Dendritic cell treated with granulocyte-macrophage colony-stimulating factor and Interleukin-4, amounts not matched to agents 40 ng/mL and 50 ng/mL, for 4 days (primary cell): ENCODE measurements at regions not wholly inside any gene's neighbourhood (a gene's known extent, or its start where the extent isn't known, plus 50 kb on each side); places are given as distances from the start of the nearest gene placed in this dataset.

Experiments used
- H3K27ac Mint-ChIP-seq: one replicate; pipeline ENCODE4 v1.8.0; 2022; ENCODE audit warnings: mild to moderate bottlenecking, mixed read lengths
- H3K27me3 Mint-ChIP-seq: one replicate; pipeline ENCODE4 v1.8.0; 2022; ENCODE audit warnings: mild to moderate bottlenecking, mixed read lengths
- H3K36me3 Mint-ChIP-seq: one replicate; pipeline ENCODE4 v1.8.0; 2022; ENCODE audit warnings: low read depth, mixed read lengths
- H3K4me1 Mint-ChIP-seq: one replicate; pipeline ENCODE4 v1.8.0; 2022; ENCODE audit warnings: low read depth, mixed read lengths
- H3K4me3 Mint-ChIP-seq: one replicate; pipeline ENCODE4 v1.8.0; 2022; ENCODE audit warnings: mild to moderate bottlenecking, moderate library complexity, mixed read lengths
- H3K9me3 Mint-ChIP-seq: one replicate; pipeline ENCODE4 v1.8.0; 2022; ENCODE audit warnings: mixed read lengths
- intact Hi-C: fragments of 100-400 bp; cut with micrococcal nuclease; formaldehyde crosslinking; loops from one replicate; pipeline ENCODE4 v1.15.0; 2022

DNA sequence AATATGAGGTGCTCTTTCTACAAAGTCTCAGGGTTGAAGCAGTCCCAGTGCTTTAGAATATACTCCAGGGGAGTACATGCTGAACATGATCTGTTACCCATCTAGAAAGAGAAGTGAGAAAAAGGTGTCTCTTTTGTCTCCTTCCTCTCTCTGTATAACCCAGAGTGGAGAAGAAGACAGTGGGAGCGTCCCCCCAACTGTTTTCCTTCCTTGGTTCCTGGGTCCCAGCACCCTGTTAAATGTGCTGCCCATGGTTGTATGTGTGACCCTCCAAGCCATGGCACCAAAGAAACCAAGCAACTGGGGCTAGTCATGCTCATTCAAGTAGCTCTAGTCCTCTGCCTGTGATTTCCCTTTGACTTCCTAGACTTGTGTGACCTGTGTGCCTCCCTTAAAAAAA lies 683.7 kb downstream of the TBL1XR1 start:
- intact Hi-C loops: no loop called here
- H3K9me3 Mint-ChIP-seq: peaks cover 53% of the 10 kb centered on the region

DNA sequence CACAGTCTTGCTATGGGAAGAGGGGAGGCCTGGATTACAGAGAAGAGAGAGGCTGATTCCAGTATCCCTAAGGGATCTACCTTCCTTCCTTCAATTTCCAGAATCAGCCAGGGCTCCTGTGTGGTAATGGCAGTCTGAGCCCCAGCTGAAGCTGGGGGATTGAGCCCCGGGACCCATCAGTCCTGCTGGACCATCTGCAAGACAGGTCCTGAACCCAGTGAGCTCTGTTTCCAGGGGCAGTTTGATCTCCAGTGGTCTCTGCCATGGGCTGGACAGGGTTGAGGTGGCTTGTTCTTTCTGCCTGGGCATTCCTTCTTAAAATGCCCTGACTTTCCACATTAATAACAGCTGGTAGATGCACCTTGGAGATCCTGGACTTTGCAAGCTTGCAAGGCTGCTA lies 685.2 kb downstream of the TBL1XR1 start:
- intact Hi-C loops: no loop called here
- peaks cover 67% of the 10 kb centered on the region for H3K9me3 Mint-ChIP-seq
- no peak overlapping the region for H3K4me3 Mint-ChIP-seq
- no peaks in the 10 kb centered on the region for H3K36me3 Mint-ChIP-seq
- no peak overlapping the region for H3K27ac Mint-ChIP-seq
- no peaks in the 10 kb centered on the region for H3K4me1 Mint-ChIP-seq
- no peaks in the 10 kb centered on the region for H3K27me3 Mint-ChIP-seq

More for the DNA sequence above, 683.7 kb downstream of the TBL1XR1 start:
- no peak overlapping the region for H3K27ac Mint-ChIP-seq
- no peaks in the 10 kb centered on the region for H3K36me3 Mint-ChIP-seq
- no peaks in the 10 kb centered on the region for H3K4me1 Mint-ChIP-seq
- no peak overlapping the region for H3K4me3 Mint-ChIP-seq
- no peaks in the 10 kb centered on the region for H3K27me3 Mint-ChIP-seq

DNA sequence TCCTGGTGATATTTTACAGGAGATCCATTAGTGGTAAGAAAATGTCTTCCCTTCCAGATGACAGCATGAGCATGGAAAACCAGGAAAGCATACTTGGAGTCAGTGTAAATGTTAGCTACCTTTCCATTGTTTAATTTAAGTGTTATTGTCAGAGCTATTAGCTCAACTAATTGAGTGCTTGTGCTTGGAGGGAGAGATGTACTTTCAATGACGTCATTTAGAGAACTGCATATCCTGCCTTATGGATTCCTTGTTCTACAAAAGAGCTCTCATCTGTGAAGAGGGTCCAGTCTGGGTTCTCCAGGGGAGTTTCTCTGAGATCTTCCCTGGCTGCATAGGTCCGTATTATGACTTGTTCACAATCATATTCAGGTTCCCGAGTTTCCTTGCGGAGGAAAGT lies 687.2 kb downstream of the TBL1XR1 start:
- Mint-ChIP-seq H3K27me3 (no peaks in the 10 kb centered on the region), H3K9me3 (peaks cover 73% of the 10 kb centered on the region), H3K27ac (no peak overlapping the region), H3K4me3 (no peak overlapping the region), H3K4me1 (no peaks in the 10 kb centered on the region), H3K36me3 (no peaks in the 10 kb centered on the region)
- intact Hi-C loops: no loop called here

DNA sequence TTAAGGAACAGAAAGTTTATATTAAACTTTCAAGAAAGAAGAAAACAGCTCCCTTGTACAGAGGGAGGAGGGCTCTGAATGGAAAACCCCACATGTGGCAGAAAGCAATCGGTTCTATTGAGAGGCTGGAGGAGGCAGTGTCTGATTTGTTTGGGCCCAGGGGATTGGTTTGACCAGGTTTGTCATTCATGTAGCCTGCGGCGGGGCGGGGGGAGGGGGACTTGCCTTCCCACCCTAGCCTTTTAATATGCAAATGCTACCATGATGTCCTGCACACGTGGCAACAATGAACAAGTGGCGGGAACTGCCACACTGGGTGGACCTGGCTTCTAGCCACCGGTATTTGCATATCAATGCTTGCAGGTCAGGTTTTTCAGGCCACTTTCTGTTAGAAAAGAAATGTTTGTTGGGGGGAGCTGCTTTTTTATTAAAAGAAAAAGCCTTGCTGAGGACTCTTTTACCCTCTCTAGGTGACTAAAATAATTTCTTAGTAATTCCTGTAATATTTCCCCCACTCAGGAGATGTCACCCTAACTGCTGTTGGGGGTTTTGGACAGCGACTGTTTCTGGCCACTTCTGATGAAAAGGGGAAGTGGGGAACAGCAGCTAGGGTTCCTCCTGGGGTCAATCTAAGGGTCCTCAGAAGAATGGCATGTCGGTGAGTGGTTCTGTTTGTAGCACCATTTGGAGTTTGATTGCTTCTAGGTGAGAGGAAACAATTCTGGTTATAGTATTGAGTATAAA lies 691.2 kb downstream of the TBL1XR1 start:
- peaks cover 46% of the 10 kb centered on the region for H3K9me3 Mint-ChIP-seq
- no peaks in the 10 kb centered on the region for H3K36me3 Mint-ChIP-seq
- H3K27me3 Mint-ChIP-seq: no peaks in the 10 kb centered on the region
- H3K4me1 Mint-ChIP-seq: no peaks in the 10 kb centered on the region
- H3K4me3 Mint-ChIP-seq: no peak overlapping the region
- intact Hi-C loops: no loop called here
- H3K27ac Mint-ChIP-seq: no peak overlapping the region

- no peaks in the 10 kb centered on the region for H3K27me3 Mint-ChIP-seq
- intact Hi-C loops: no loop called here
- peaks cover 25% of the 10 kb centered on the region for H3K9me3 Mint-ChIP-seq
- H3K27ac Mint-ChIP-seq: no peak overlapping the region
- no peak overlapping the region for H3K4me3 Mint-ChIP-seq
- no peaks in the 10 kb centered on the region for H3K4me1 Mint-ChIP-seq
- H3K36me3 Mint-ChIP-seq: no peaks in the 10 kb centered on the region
These were observed 706.2 kb downstream of the TBL1XR1 start for GRCh38 chr3:176491084-176491483.

DNA sequence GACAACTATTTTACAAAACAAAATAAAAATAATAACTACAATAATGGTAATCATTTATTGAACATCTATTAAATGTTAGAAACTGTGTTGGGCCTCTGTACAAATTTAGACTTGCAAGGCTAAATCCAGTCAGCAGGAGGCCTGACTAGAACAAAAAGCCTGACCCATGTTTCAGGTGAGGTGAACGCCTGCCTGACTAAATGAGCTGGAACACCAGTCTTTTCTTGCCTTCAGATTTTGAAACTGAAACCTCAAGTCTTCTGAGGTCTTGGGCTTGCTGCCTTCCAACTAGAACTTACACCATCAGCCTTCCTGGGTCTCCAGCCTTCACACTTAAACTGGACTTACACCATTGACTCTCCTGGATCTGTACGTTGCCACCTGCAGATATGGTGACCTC lies 706.9 kb downstream of the TBL1XR1 start:
- intact Hi-C loops: no loop called here
- H3K36me3 Mint-ChIP-seq: no peaks in the 10 kb centered on the region
- no peaks in the 10 kb centered on the region for H3K27me3 Mint-ChIP-seq
- H3K4me1 Mint-ChIP-seq: no peaks in the 10 kb centered on the region
- no peak overlapping the region for H3K27ac Mint-ChIP-seq
- H3K4me3 Mint-ChIP-seq: no peak overlapping the region
- peaks cover 25% of the 10 kb centered on the region for H3K9me3 Mint-ChIP-seq

GRCh38 chr3:176479248-176479647 lies 718.0 kb downstream of the TBL1XR1 start:
- H3K27me3 Mint-ChIP-seq: no peaks in the 10 kb centered on the region
- intact Hi-C loops: no loop called here
- H3K27ac Mint-ChIP-seq: no peak overlapping the region
- H3K4me3 Mint-ChIP-seq: no peak overlapping the region
- peaks cover 37% of the 10 kb centered on the region for H3K9me3 Mint-ChIP-seq
- H3K36me3 Mint-ChIP-seq: no peaks in the 10 kb centered on the region
- no peaks in the 10 kb centered on the region for H3K4me1 Mint-ChIP-seq

- no peak overlapping the region for H3K27ac Mint-ChIP-seq
- intact Hi-C loops: no loop called here
- no peaks in the 10 kb centered on the region for H3K27me3 Mint-ChIP-seq
- peaks cover 36% of the 10 kb centered on the region for H3K9me3 Mint-ChIP-seq
- no peaks in the 10 kb centered on the region for H3K4me1 Mint-ChIP-seq
- no peak overlapping the region for H3K4me3 Mint-ChIP-seq
- no peaks in the 10 kb centered on the region for H3K36me3 Mint-ChIP-seq
These were observed 727.5 kb downstream of the TBL1XR1 start for GRCh38 chr3:176469694-176470205.

GRCh38 chr3:176463610-176464009 lies 733.7 kb downstream of the TBL1XR1 start:
- no peak overlapping the region for H3K4me3 Mint-ChIP-seq
- H3K27ac Mint-ChIP-seq: no peak overlapping the region
- peaks cover 11% of the 10 kb centered on the region for H3K9me3 Mint-ChIP-seq
- no peaks in the 10 kb centered on the region for H3K4me1 Mint-ChIP-seq
- H3K36me3 Mint-ChIP-seq: no peaks in the 10 kb centered on the region
- no peaks in the 10 kb centered on the region for H3K27me3 Mint-ChIP-seq
- intact Hi-C loops: no loop called here

DNA sequence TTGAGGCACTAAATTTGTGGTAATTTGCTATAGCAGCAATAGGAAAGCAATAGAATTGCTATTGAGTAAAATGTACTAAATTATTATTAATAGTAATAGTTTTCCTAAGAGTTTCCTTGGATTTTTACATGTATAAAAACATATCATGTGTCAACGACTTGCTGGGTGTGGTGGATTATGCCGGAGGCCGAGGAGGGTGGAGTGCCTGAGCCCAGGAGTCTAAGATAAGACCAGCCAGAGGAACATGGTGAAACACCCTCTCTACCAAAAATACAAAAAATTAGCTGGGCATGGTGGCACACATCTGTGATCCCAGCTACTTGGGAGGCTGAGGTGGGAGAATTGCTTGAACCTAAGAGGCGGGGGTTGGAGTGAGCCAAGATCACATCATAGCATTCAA lies 749.9 kb downstream of the TBL1XR1 start:
- intact Hi-C loops: no loop called here

DNA sequence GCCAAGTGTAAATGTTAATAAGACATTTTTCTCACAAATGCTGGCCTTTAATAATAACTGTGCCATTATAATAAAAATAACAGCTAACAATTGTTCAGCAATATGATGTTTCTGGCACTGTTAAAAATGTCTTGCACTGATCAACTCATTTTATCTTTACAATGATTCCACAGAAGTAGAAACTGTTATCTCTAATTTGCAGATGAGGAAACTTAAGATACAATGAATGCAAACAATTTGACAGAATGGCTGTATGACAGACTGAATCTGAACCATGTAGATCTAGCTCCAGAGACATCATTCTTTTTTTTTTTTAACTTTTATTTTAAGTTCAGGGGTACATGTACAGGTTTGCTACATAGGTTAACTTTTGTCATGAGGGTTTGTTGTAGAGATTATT lies 755.0 kb downstream of the TBL1XR1 start:
- Mint-ChIP-seq H3K4me3 (no peak overlapping the region), H3K9me3 (peaks cover 16% of the 10 kb centered on the region), H3K36me3 (no peaks in the 10 kb centered on the region), H3K4me1 (no peaks in the 10 kb centered on the region), H3K27me3 (no peaks in the 10 kb centered on the region), H3K27ac (no peak overlapping the region)
- intact Hi-C loops: no loop called here

More for the DNA sequence above, 749.9 kb downstream of the TBL1XR1 start:
- H3K36me3 Mint-ChIP-seq: no peaks in the 10 kb centered on the region
- H3K27ac Mint-ChIP-seq: no peak overlapping the region
- no peaks in the 10 kb centered on the region for H3K27me3 Mint-ChIP-seq
- H3K4me3 Mint-ChIP-seq: no peak overlapping the region
- H3K9me3 Mint-ChIP-seq: peaks cover 29% of the 10 kb centered on the region
- no peaks in the 10 kb centered on the region for H3K4me1 Mint-ChIP-seq

- Mint-ChIP-seq H3K27me3 (no peaks in the 10 kb centered on the region), H3K4me1 (no peaks in the 10 kb centered on the region), H3K9me3 (peaks cover 16% of the 10 kb centered on the region), H3K27ac (no peak overlapping the region), H3K4me3 (no peak overlapping the region), H3K36me3 (no peaks in the 10 kb centered on the region)
- intact Hi-C loops: no loop called here
These were observed 757.6 kb downstream of the TBL1XR1 start for GRCh38 chr3:176439729-176440128.

GRCh38 chr3:176431991-176432390 lies 765.3 kb downstream of the TBL1XR1 start:
- Mint-ChIP-seq H3K27ac (no peak overlapping the region), H3K4me1 (no peaks in the 10 kb centered on the region), H3K9me3 (no peaks in the 10 kb centered on the region), H3K4me3 (no peak overlapping the region), H3K36me3 (no peaks in the 10 kb centered on the region), H3K27me3 (no peaks in the 10 kb centered on the region)
- intact Hi-C loops: no loop called here

- Mint-ChIP-seq H3K27ac (no peak overlapping the region), H3K36me3 (no peaks in the 10 kb centered on the region)
These were observed 766.3 kb downstream of the TBL1XR1 start for GRCh38 chr3:176431038-176431418.

More at GRCh38 chr3:176431038-176431418, 766.3 kb downstream of the TBL1XR1 start:
- intact Hi-C loops: no loop called here
- no peaks in the 10 kb centered on the region for H3K27me3 Mint-ChIP-seq
- no peak overlapping the region for H3K4me3 Mint-ChIP-seq
- H3K9me3 Mint-ChIP-seq: no peaks in the 10 kb centered on the region
- no peaks in the 10 kb centered on the region for H3K4me1 Mint-ChIP-seq
